ENCODE measurements at regions not wholly inside any gene's neighbourhood (a gene's known extent, or its start where the extent isn't known, plus 50 kb on each side); places are given as distances from the start of the nearest gene placed in this dataset.

DNA sequence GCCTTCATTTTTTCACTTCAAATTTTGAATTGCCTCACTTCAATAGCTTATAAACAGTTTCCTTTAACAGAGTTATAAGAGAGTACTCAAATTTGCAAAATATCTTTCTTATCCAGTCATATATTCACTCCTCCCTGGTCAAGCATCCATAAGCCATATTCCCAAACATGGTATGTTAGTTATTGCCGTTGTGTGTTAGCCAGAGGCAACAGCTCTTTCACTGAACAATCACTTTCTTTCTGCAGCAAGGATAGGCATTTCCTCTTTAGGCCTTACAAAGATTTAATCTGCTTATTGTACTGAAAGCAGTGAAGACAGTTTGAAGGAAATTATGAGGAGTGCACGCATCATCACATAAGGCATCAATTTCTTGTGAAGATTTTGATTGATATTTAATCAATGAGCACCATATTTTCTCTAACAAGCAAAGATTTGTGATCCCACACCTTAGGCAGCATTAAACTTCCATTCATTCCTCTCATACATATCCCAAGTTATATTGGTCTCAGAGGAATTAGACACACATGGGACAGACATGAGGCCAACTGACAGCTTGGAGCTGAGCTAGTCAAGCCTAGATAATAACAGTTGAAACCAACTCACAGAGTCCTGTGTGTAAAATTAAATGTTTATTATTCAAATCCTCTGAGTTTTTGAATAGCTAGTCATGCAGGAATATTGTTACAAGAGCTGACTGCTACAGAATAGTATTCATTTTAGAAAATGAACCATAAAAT is 80.0 kb upstream of the EPHA6 start:
- Mint-ChIP-seq H3K36me3 (ENCODE audit: low read depth) (no peaks in the 10 kb centered on the region), H3K27me3 (ENCODE audit: insufficient read depth) (no peaks in the 10 kb centered on the region), H3K27ac (no peak overlapping the region), H3K4me3 (no peak overlapping the region), H3K9me3 (peaks cover 15% of the 10 kb centered on the region), H3K4me1 (ENCODE audit: low read depth) (no peaks in the 10 kb centered on the region)
- no peak for DNase-seq
- TF ChIP-seq, protein P1, sequence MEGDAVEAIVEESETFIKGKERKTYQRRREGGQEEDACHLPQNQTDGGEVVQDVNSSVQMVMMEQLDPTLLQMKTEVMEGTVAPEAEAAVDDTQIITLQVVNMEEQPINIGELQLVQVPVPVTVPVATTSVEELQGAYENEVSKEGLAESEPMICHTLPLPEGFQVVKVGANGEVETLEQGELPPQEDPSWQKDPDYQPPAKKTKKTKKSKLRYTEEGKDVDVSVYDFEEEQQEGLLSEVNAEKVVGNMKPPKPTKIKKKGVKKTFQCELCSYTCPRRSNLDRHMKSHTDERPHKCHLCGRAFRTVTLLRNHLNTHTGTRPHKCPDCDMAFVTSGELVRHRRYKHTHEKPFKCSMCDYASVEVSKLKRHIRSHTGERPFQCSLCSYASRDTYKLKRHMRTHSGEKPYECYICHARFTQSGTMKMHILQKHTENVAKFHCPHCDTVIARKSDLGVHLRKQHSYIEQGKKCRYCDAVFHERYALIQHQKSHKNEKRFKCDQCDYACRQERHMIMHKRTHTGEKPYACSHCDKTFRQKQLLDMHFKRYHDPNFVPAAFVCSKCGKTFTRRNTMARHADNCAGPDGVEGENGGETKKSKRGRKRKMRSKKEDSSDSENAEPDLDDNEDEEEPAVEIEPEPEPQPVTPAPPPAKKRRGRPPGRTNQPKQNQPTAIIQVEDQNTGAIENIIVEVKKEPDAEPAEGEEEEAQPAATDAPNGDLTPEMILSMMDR (IDR thresholded peaks at IDR 0.05) = no peak

DNA sequence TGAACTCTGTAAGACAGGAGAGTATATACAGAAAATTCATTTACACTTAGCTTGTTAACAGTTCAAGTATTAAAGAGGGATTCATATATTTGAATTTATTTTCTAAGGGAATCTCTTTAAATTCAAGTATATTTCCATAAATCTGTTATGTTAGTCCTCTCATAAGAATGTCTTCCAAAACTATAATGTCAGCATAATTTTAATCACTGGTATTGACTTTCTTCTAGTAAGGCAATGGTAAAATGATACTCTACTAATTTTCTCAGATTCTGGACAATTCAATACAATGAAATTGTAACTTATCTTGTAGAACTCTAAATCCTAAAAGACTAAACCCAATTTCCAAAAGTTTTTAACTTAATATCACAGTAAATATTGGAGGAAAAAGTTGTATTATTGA is 66.3 kb upstream of the EPHA6 start:
- no peak overlapping the region for H3K27ac Mint-ChIP-seq
- peaks cover 13% of the 10 kb centered on the region for H3K9me3 Mint-ChIP-seq
- DNase-seq = no peak
- no peaks in the 10 kb centered on the region for H3K27me3 Mint-ChIP-seq (ENCODE audit: insufficient read depth)
- no peak overlapping the region for H3K4me3 Mint-ChIP-seq
- H3K36me3 Mint-ChIP-seq (ENCODE audit: low read depth) = no peaks in the 10 kb centered on the region
- no peaks in the 10 kb centered on the region for H3K4me1 Mint-ChIP-seq (ENCODE audit: low read depth)
- TF ChIP-seq, protein P1 (IDR thresholded peaks at IDR 0.05) = no peak

DNA sequence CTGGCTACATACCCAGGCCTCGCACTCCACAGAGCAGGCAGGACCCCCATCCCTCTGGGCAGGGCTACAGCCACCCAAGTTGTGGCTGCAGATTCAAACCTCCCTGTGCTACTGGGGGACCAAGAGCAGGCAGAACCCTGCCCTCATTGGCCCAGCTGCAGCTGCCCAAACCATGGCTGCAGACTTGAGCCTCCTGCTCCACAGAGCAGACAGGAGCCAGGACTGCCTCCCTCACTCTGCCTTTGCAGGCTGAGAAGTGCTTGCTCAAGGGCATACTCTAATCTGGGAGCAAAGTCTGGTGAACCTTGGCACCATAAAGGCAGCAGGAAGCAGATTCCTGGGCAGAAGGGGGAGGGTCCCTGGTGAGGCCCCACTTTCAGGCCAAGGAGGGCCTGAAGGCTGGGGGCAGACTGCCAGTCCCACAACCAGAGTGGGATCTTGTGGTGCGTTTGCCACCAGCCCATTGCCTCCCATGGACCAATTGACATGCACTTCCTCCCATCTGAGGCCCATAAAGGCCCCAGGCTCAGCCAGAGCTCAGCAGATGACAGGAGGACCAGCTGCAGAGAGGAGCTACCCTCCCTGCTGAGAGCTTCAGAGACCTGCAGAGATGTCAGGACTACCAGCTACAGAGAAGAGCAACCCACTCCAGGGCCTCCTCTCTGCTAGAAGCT is 64.2 kb upstream of the EPHA6 start:
- Mint-ChIP-seq H3K9me3 (peaks cover 26% of the 10 kb centered on the region), H3K27ac (no peak overlapping the region), H3K4me1 (ENCODE audit: low read depth) (no peaks in the 10 kb centered on the region), H3K27me3 (ENCODE audit: insufficient read depth) (no peaks in the 10 kb centered on the region), H3K4me3 (no peak overlapping the region), H3K36me3 (ENCODE audit: low read depth) (no peaks in the 10 kb centered on the region)
- TF ChIP-seq, protein P1 (IDR thresholded peaks at IDR 0.05) = no peak
- no peak for DNase-seq

DNA sequence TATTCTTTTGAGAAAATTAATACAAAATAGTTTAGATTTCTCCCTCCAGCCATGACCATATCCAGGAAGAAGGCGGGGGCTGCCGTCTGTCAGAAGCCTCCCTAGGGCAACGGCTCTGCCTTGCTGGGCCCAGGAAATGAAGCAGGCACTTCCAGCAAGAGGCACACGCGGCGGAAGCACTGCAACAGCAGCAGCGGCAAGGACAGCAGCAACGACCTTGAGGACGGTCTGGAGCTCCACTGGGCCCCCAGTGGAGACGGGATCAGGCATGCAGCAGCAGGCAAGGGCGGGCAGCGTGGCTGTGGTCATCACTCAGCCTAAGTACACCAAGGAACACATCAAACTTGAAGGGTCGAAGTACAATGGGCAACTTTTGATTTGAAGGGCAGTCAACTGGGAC is 61.3 kb upstream of the EPHA6 start:
- TF ChIP-seq, protein P1 (IDR thresholded peaks at IDR 0.05) = no peak
- Mint-ChIP-seq H3K36me3 (ENCODE audit: low read depth) (no peaks in the 10 kb centered on the region), H3K9me3 (peaks cover 42% of the 10 kb centered on the region), H3K4me1 (ENCODE audit: low read depth) (no peaks in the 10 kb centered on the region), H3K4me3 (no peak overlapping the region), H3K27ac (no peak overlapping the region), H3K27me3 (ENCODE audit: insufficient read depth) (no peaks in the 10 kb centered on the region; the same call in 1 of the 2 replicates)
- no peak for DNase-seq

DNA sequence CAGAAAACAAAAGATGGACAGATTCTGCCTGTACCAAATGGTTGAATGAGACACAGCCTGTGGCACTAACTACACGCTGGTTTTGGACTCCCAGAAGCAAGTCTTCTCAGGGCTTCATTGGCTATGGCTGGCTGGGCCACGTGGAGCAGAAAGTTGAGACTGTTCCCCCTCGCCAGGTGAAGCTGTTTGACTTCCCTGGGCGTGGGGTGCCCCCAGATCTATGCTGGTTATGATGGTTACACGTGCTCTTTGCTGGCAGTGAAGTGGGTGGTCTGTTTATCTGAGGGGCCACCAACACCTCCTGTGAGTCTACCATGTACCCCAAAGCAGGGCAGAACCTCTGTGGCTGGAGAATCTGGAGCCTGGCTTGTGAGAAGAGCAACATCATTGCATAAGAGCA is 60.3 kb upstream of the EPHA6 start:
- H3K27me3 Mint-ChIP-seq (ENCODE audit: insufficient read depth) = no peaks in the 10 kb centered on the region; the same call in 1 of the 2 replicates
- H3K9me3 Mint-ChIP-seq = peaks cover 42% of the 10 kb centered on the region
- no peak for DNase-seq
- H3K4me3 Mint-ChIP-seq = no peak overlapping the region
- no peak overlapping the region for H3K27ac Mint-ChIP-seq
- no peaks in the 10 kb centered on the region for H3K4me1 Mint-ChIP-seq (ENCODE audit: low read depth)
- TF ChIP-seq, protein P1 (IDR thresholded peaks at IDR 0.05) = no peak
- H3K36me3 Mint-ChIP-seq (ENCODE audit: low read depth) = no peaks in the 10 kb centered on the region
